ENCODE measurements at regions not wholly inside any gene's neighbourhood (a gene's known extent, or its start where the extent isn't known, plus 50 kb on each side); places are given as distances from the start of the nearest gene placed in this dataset.
A peak's percentile ranks its signal among the peaks of the same experiment; 100 is the strongest.

DNA sequence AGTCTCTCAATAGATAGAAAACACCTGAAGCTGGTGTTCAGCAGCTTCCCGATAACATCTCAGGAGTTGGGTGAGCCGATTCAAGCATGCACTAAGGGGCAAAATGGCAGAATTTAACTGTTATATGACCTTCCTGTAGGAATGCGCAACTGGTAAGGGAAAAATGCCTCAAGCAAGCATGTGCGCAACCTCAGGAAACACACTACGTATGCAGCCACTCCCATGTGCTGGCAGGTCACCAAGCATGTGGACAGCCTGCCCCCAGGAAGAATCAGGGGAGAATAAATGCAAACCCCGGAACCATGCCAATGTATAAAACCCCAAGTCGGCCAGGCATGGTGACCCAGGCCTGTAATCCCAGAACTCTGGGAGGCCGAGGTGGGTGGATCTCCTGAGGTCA is 645.6 kb downstream of the NYAP2 start:
- DNase-seq (ENCODE audit: low read depth), result no peak

DNA sequence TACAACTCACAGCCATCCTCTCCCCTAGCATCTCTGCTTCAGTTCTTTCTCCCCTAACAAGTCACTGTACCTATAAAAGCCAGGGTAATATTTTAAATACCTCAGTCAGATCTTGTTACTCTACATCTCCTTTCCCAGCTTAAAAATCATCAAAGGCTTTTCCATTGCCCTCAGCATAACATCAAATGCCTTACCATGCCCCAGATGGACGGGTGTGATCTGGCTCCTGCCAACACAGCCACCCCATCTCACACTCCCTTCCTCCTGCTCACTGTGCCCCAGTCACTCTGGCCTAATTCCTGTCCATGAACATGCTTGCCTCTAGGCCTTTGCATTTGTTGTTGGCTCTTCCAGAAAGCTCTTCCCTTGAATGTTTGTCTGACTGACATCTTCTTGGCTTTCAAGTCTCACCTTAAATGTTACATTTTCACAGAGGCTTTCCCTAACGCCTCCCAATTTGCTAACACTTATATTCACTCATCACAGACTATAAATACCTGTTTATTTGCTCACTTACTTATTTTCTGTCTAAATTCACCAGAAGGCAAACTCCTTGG is 640.9 kb downstream of the NYAP2 start:
- DNase-seq (ENCODE audit: low read depth), result no peak

DNA sequence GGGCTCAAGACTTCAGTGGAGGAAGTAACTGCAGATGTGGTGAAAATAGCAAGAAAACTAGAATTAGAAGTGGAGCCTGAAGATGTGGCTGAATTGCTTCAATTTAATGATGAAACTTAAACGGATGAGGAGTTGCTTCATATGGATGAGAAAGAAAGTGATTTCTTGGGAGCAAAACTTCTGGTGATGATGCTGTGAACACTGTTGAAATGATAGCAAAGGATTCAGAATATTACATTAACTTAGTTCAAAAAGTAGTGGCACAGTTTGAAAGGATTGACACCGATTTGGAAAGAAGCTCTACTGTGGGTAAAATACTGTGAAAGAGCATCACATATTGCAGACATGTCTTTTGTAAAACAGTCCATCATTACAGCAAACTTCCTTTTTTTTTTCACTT is 638.0 kb downstream of the NYAP2 start:
- DNase-seq (ENCODE audit: low read depth), result no peak

DNA sequence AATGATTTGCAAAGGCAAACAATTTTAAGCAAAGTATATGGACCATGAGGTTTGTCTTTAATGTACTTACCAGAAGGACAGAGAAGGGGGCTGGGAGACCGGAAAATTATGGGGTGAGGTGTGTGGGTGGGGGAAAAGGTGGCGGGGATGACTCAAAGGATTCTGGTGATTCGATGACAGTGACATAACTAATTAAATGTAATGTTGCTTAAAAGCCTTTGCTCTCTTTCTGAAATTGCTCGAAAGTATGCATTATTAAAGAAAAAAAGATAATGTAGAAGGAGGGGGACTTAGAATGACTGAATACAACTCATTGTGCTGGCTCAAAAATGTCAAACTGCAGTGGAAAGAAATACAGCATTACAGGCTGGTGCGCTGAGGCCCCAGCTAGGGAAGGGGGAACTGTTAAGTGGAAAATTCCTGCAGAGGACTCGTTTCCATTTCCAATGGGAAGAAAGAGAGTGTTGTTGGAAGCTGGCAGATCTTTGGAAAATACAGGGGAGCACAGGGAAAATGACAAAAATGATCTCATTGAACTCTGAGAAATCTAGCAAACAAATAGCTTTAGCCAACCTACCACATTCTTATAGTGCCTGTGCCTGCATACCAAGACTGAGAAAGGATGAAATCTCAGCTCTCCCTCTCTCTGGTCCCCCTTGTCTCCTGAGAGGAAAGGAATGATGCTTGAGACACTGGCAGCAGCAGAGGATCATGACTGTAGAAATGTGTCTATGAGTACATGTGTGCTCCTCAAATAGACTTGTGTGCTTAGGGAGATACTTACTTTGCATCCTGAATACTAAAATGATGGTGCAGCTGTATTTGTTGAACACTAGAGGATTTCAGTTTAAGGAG is 632.4 kb downstream of the NYAP2 start:
- peak; percentile 28 for DNase-seq (ENCODE audit: low read depth)

DNA sequence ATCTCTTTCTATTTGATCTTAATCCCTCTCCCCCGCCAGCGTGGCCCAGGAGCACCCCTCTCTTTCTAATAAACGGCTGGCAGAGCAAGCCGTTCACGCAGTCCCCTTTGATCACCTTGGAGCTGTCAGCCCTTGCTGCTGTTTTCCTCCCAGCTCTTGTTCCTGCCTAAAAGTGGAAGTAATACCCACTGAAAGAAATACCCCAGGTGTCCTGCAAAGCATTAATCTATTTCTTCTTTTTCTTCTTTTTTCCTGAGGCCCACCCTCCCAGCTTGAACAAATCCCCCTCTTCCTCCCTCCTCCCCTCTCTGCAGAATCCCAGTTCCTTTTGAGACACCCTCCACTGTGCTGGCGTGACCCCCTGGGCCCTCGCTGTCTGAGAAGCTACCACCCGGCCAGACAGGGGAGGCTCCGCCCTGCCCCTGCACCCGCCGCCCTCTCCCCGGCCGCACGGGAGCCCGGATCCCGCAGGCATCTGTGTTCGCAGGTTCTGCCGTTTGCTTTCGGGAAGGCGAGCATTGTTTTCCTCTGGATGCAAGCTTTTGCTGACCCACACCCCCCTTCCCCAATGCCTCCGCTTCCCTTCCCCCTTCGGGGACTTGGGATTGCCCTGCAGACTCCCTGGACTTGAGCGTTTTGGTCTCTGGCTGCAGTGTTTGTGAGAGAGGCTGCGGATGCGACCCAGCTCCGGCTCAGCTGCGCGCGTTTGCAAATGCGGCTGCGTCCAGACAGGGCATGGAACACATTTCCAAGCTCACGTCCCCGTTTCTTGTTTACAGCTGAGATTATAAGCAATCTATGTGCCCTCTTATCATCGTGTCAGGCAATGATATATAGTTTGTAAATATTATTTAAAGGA is 631.5 kb downstream of the NYAP2 start:
- DNase-seq (ENCODE audit: low read depth), result peak; percentile 72

DNA sequence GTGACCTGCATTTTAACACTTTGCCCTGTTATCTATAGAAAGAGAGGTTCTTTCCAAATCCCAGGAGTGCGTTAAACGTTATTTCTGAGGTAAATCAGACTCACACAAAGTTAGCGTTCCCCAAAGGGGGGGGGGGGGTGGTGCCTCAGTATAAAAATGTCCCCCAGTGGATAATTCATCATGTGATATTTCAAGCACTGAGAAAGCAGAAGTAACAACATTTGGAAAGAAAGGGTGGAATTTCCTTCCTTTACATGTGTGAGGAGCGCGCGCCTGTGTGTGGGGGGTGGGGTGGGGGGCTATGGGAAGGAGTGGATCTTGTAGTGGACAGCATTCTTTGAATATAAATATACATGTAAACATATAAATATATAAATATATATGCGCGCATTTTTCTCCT is 630.9 kb downstream of the NYAP2 start:
- DNase-seq (ENCODE audit: low read depth), result no peak

DNA sequence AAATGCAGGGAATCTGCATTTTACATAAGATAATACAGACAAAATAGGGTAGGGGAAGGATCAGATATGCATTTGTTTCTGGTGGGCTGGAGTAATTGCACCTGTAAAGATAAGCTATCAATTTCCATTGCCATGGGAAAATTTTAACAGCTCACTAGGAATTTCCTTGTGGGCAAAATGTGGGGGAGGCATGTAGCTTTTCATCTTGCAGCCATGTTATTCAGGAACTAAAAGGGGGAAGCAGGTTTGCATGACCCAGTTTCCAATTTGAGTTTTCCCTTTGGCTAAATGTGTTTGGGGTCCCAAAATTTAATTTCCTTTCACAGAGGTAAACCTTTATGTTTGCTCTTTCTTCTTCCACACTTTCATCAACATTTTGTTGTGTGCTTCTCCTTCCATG is 624.4 kb downstream of the NYAP2 start:
- no peak for DNase-seq (ENCODE audit: low read depth)

DNA sequence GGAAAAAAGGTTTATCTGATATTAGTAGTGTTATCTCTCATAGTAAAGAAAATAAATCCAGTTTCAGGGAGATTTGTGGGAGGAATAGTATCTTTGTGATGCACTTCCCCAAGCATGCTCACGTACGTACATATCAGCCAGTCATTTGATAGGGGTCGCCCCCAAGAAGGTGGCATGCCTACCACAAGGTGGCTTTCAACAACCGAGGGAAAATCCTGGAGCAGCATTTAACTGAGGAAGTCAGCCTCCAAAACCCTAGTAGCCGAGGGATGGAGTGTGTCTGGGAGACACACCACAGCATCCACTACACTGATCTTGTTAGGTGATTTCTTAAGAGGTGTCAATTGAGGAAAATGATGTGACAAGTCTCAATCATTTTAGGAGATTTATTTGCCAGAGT is 623.9 kb downstream of the NYAP2 start:
- DNase-seq (ENCODE audit: low read depth), result peak; percentile 7

DNA sequence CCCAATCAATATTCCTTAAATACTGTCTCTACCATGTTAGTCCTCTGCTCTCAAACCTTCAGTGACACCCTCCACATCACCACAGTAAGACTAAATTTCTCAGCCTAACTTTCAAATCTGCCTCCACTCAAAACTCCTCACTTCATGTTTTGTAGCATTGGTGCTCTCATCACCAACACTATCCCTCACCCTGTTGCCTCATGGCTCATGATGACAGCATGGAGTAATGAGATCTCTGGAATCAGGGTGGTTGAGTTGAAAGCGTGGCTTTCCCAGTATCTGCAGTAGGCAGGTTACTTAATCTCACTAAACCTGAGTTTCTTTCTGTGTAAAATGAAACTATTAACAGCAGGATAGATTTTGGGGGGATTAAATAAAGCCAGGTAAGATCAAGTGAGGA is 621.4 kb downstream of the NYAP2 start:
- no peak for DNase-seq (ENCODE audit: low read depth)

DNA sequence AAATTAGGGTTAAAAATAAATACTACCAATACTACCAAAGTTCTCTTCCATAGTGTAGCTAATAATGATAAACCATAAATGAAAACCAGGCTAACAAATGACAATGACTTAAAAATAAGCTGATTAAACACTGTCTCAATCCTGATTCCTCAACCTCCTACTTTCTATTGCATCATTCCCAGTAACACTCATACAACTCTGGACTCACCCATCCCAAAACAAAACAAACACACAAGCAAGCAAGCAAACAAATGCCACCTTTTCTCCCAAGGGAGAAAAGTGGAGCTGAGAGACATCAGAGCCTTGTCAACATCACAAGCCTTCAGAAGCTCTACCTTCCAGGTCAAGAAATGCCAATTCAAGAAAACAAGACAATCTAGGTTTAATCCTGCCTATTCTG is 620.7 kb downstream of the NYAP2 start:
- no peak for DNase-seq (ENCODE audit: low read depth)

DNA sequence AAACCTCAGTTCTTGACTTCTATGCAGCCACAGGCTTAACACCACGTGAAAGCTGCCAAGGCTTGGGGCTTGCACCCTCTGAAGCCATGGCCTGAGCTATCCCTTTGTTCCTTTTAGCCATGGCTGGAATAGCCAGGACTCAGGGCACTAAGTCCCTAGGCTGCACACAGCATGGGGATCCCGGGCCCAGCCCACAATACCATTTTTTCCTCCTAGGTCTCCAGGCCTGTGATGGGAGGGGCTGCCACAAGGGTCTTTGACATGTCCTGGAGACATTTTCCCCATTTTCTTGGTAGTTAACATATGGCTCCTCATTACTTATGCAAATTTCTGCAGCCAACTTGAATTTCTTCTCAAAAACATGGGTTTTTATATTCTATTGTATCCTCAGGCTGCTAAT is 619.1 kb downstream of the NYAP2 start:
- DNase-seq (ENCODE audit: low read depth), result no peak

DNA sequence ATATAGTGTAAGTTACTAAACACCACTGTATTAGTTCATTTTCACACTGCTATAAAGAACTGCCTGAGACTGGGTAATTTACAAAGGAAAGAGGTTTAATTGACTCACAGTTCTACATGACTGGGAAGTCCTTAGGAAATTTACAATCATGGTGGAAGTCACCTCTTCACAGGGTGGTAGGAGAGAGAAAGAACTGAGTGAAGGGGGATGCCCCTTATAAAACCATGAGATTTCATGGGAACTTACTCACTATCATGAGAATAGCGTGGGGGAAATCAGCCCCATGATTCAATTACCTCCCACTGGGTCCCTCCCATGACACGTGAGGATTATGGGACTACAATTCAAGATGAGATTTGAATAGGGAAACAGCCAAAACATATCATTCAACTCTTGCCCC is 618.0 kb downstream of the NYAP2 start:
- no peak for DNase-seq (ENCODE audit: low read depth)

DNA sequence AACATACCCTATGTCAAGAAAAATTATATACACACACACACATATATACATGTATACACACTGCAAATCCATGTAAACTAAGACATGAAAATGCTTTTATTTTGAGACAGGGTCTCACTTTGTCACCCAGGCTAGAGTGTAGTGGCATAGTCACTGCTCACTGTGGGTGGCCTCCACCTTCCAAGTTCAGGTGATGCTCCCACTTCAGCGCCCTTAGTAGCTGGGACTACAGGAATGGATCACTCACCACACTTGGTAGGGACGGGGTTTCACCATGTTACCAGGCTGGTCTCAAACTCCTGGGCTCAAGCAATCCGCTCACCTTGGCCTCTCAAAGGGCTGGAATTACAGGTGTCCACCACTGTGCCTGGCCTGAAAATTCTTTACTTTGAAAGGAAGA is 617.6 kb downstream of the NYAP2 start:
- no peak for DNase-seq (ENCODE audit: low read depth)

DNA sequence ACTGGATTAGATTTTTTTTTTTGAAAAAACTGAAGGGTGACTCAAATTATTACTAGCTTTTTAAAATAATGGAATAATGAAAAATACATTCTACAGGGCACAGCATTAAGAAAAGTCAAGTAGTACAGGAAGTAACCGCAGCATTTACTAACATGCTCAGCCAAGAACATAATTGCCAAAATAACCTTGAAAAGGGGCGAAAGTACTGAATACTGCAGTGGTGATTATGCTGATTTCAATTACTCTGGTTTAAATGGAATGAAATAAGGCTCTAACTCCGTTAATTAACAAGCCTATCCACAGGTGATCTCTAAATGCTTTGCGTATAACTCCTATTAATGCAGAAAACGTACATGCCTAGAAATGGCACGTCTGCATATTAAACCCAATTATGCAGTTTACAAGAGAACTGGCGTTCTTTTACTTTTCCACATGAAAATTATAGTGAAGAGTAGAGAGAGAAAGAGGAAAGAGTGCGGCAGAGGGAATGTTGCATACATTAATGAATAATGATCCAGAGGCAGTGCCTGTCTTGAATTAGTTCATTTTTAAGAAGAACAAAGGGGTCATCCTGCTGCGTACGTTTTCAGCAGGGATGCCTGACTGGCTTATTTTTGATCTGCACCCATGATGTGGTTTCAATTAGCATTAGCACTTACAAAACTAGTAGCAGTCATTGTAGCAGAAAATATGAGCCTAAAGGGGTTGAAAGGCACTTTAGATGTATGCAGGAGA is 612.4 kb downstream of the NYAP2 start:
- DNase-seq (ENCODE audit: low read depth), result no peak

DNA sequence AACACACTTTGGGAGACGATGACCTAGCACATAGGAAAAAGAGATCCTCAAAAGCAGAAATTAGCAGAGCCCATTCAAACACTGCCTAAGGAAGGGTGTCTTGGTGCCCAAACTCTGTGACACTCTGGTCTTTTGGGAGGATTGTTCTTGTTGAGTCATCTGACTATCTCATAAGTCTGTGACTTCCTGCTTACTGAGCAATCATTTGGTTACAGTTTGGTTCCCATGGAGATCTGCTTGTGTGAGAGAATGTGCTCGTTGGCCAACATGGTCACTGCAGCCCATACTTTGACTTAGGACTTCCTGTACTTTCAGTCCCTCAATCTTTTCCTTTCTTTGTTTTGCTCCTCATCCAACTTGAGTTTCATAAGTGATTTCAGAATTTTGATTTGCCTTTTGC is 602.9 kb downstream of the NYAP2 start:
- peak; percentile 72 for DNase-seq (ENCODE audit: low read depth)

DNA sequence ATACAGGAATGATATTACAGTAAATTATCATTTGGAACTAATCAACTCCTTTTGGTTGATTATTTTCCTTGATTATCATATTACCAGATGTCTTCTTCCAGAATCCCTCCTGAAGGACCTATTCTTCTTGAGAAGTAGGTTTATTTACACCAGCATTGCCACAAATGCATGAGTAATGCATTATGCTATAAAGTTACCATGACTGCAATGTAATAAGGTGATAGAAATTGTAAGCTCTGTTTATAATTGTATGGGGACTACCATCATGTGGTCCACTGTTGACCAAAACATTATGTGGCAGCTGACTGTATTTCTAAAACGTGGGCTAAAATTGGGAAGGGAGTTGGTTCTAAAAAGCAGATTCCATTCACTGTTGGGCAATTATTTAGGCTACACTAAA is 602.2 kb downstream of the NYAP2 start:
- peak; percentile 9 for DNase-seq (ENCODE audit: low read depth)

DNA sequence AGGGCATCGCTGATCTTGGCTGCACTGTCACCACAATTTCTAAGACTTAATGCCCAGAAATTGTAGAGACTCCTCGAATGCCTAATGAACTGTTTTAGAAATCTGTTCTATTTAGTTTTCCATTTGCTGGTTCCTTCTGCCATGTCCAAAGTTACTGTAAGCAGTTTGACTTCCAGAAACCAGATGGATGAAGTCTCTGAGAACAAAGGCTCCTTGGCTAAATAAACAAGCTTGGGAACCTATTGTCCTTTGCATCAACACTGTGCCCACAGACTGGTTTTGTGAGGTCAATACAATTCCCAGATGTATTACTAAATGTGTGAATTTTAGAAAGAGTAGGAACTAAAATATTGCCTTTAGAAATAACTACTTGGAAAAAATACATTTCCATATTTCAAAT is 600.2 kb downstream of the NYAP2 start:
- DNase-seq (ENCODE audit: low read depth), result no peak

DNA sequence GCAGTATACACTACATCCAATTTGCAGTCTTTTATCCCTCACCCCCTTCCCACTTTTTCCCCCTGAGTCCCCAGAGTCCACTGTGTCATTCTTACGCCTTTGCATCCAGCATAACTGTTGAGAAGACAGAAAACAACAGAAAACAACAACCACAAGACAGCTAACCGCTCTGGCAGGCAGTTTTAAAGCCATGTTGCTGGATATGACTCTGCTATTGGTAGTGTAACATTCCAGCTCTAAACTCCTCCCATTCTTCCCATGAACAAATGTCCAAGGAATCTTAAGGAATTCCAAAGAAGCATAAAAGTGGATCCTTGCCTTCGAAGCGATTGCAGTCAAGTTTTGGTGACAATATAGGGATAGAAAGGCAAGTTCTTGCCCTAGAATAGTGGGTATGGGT is 599.1 kb downstream of the NYAP2 start:
- DNase-seq (ENCODE audit: low read depth), result no peak

DNA sequence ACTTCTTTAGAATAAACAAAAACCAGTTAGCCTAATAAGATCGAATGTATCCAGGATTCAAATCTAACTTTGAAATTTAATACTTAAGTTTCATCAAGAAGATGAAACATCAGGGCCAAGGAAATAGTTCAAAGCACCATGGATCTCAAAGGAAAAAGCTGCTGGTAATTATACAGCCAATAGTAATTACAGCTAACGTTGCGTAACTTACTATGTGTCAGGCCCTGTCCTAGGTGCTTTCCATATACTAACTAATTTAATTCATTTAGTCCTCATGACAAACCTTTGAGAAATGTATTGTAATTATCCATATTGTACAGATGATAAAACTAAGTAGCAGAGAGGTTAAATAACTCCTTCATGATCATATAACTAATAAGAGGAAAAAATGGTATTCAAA is 598.6 kb downstream of the NYAP2 start:
- no peak for DNase-seq (ENCODE audit: low read depth)

DNA sequence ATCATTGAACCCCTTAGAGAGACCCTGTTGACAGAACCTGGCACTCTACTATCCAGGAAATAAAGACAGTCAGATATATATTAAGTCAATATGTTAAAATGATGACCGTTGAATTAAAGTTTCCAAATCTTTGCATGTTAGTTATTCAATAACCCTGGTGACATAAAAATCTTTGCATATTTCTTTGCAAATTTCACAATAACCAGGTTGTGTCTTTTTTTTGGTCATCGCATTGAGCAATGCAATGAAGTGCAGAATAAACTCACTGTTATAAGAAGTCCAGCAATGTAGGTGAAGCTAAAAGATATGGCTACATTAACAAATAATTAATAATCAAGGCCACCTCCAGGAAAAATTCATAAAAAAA is 596.9 kb downstream of the NYAP2 start:
- DNase-seq (ENCODE audit: low read depth), result no peak

DNA sequence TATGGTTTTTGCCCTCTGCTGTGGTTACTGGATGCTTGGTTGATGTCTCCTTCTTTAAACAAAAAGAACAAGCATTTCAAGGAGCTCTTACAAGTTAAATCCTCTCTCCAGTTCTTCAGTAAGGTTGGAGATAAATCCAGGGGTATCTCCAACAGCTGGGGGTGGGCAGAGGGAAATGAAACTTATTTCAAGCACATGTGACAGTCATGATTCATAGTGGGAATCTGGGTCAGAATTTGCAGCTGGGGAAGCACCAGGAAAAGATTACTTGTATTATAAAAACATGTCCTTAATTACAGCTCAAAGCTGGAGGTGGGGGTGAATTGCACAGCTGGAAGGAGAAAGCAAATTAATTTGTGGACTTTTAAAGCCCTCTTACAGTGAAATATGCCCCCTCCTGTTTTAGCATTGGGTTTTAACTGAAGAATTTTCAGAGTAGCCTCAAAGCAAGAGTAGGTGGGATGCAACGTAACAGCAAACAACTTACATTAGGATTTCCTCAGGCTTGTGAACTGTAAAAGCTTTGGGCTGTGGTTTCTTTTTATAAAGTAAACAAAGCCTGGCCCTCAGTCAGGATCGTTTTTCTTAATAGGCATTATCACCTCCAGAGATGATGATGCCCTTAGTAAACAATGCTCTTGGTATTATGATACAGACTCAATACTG is 596.4 kb downstream of the NYAP2 start:
- DNase-seq (ENCODE audit: low read depth), result peak; percentile 73

Measured in Daoy (cell line).